Activated T-helper 2 cell treated with anti-CD3 and anti-CD28 coated beads, Interferon-gamma antibody, Interleukin-2, Interleukin-4, amounts not matched to agents 10 μg/mL and 5 μg/mL and 100 μg/mL, durations not matched to agents 14 hours and 24 hours and 36 hours (primary cell): ENCODE measurements at regions not wholly inside any gene's neighbourhood (a gene's known extent, or its start where the extent isn't known, plus 50 kb on each side); places are given as distances from the start of the nearest gene placed in this dataset.

Experiments
- DNase-seq: peaks from one replicate; pipeline ENCODE4 v3.0.0; 2021; ENCODE audit warnings: low spot score
- H3K27ac Mint-ChIP-seq: one replicate; pipeline ENCODE4 v1.8.0; 2021; ENCODE audit warnings: mixed read lengths
- H3K27me3 Mint-ChIP-seq: one replicate; pipeline ENCODE4 v1.8.0; 2021; ENCODE audit warnings: low read depth, mixed read lengths
- H3K36me3 Mint-ChIP-seq: one replicate; pipeline ENCODE4 v1.8.0; 2021; ENCODE audit warnings: low read depth, mixed read lengths
- H3K4me1 Mint-ChIP-seq: one replicate; pipeline ENCODE4 v1.8.0; 2021; ENCODE audit warnings: low read depth, mixed read lengths
- H3K4me3 Mint-ChIP-seq: one replicate; pipeline ENCODE4 v1.8.0; 2021; ENCODE audit warnings: low read depth, mild to moderate bottlenecking, moderate library complexity, mixed read lengths
- H3K9me3 Mint-ChIP-seq: one replicate; pipeline ENCODE4 v1.8.0; 2021; ENCODE audit warnings: mixed read lengths
- intact Hi-C: fragments of 100-400 bp; cut with micrococcal nuclease; formaldehyde crosslinking; loops from one replicate; pipeline ENCODE4 v1.15.1; 2023

- H3K4me3 Mint-ChIP-seq = no peak overlapping the region
These were observed 75.0 kb downstream of the PTPDC1 start for GRCh38 chr9:94159069-94159939.

DNA sequence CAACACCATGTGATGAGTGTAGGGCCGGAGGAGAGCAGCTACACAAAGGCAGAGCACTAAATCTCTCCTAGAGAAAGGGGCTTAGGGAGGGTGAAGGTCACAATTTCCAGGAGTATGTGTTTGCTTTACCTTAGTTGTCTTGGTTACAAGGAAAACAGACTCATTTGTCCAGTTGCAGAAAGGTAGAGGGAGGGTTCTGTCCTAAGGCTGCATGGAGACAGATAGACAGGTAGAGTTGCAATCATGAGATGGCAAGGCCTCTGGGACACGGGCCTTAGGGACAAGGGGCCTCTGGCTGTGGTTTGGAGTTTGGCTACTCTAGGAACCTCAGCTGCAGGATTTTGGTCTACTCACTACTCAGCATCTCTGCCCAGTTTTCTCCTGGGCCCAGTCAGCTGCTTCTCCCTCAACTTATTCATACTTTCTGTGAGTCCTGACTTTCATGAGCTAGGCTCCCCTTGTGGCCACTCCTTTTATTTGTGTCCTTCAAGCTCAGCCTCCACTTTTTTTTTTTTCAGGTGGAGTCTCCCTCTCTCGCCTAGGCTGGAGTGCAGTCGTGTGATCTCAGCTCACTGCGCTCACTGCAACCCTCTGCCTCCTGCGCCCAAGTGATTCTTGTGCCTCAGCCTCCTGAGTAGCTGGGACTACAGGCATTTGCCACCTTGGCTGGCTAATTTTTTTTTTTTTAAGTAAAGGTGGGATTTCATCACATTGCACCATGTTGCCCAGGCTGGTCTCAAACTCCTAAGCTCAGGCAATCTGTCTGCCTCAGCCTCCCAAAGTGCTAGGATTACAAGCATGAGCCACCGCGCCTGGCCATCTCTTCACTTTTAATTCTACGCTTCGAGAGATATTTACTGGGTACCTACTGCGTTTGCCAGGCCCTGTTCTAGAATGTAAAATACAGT is 76.6 kb downstream of the PTPDC1 start:
- H3K4me3 Mint-ChIP-seq = no peak overlapping the region

More at GRCh38 chr9:94159069-94159939, 75.0 kb downstream of the PTPDC1 start:
- peaks cover 3% of the 10 kb centered on the region for H3K4me1 Mint-ChIP-seq
- intact Hi-C loops = no loop called here
- no peak for DNase-seq
- no peaks in the 10 kb centered on the region for H3K36me3 Mint-ChIP-seq
- H3K9me3 Mint-ChIP-seq = peaks cover 5% of the 10 kb centered on the region
- H3K27me3 Mint-ChIP-seq = peaks cover 2% of the 10 kb centered on the region
- H3K27ac Mint-ChIP-seq = no peak overlapping the region

DNA sequence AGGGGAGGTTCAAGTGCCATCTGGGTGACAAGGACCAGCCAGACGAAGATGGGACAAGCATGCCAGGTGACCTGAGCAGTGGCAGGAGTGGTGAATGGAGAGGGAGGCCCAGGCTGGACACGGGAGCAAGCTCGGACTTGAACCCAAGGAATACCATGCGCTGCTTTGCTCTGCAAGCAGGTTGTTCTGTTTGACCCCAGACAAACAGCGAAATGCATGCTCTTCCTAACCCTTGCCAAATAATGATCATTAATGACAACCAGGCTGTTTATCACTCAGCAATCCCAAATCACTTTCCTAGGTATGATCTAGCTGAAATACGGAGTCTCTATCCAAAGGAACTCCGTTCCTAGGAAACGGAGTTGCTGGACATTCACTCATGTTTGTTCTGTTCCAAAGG is 77.4 kb downstream of the PTPDC1 start:
- Mint-ChIP-seq H3K27me3 (no peaks in the 10 kb centered on the region), H3K36me3 (no peaks in the 10 kb centered on the region), H3K9me3 (no peaks in the 10 kb centered on the region), H3K4me1 (peaks cover 15% of the 10 kb centered on the region), H3K4me3 (no peak overlapping the region), H3K27ac (no peak overlapping the region)
- intact Hi-C loops = loop anchor here (10.0 kb wide), 3 partner anchors 587 to 1397 kb away; partner anchors contain the start of genes BICD2 and PHF2
- no peak for DNase-seq

More for the DNA sequence above, 76.6 kb downstream of the PTPDC1 start:
- no peak overlapping the region for H3K27ac Mint-ChIP-seq
- intact Hi-C loops = loop anchor here (10.0 kb wide), 3 partner anchors 586 to 1396 kb away; partner anchors contain the start of genes BICD2 and PHF2
- no peaks in the 10 kb centered on the region for H3K36me3 Mint-ChIP-seq
- DNase-seq = no peak
- H3K4me1 Mint-ChIP-seq = peaks cover 15% of the 10 kb centered on the region
- no peaks in the 10 kb centered on the region for H3K9me3 Mint-ChIP-seq
- no peaks in the 10 kb centered on the region for H3K27me3 Mint-ChIP-seq

DNA sequence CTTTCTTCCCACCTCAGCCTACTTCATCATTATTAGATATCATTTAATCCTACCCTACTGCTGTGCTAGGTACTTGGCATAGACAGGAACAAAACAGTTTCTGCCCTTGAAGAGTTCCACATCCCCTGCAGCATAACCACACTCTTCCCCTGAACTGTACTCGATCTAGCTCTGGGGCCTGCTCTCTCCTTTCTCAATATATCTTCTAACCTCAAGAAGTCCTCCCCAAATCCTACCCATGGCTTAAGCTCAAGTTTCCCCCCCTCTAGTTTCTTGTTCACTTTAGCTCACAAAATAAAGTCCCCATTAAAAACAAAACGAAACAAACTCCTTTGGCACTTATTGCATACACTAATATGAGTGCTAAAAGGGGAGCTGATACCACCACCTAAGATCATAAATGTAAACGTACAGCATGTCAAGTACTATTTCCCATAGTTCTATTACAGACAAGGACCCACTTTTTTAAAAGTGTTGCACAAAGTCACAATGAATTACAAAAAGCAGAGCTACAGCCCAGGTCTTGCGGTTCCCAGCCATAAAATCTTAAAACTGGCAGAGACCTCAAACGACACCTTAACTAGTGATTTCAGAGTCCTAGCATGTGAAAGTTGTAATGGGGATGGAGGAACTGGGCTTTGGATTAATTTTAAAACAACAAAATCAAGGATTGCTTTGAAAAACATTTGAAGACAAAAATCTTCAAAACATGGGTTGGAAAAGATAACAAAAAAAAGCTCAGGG is 80.7 kb downstream of the PTPDC1 start:
- Mint-ChIP-seq H3K4me1 (peaks cover 38% of the 10 kb centered on the region), H3K27me3 (no peaks in the 10 kb centered on the region), H3K4me3 (peak overlapping the region; percentile 80), H3K36me3 (peaks cover 25% of the 10 kb centered on the region), H3K9me3 (no peaks in the 10 kb centered on the region), H3K27ac (peak overlapping the region; percentile 31)
- no peak for DNase-seq
- intact Hi-C loops = loop anchor here (5.0 to 10.0 kb wide), 4 partner anchors 590 to 1400 kb away; partner anchors contain the start of genes BICD2, FAM120A, FAM120AOS and PHF2

DNA sequence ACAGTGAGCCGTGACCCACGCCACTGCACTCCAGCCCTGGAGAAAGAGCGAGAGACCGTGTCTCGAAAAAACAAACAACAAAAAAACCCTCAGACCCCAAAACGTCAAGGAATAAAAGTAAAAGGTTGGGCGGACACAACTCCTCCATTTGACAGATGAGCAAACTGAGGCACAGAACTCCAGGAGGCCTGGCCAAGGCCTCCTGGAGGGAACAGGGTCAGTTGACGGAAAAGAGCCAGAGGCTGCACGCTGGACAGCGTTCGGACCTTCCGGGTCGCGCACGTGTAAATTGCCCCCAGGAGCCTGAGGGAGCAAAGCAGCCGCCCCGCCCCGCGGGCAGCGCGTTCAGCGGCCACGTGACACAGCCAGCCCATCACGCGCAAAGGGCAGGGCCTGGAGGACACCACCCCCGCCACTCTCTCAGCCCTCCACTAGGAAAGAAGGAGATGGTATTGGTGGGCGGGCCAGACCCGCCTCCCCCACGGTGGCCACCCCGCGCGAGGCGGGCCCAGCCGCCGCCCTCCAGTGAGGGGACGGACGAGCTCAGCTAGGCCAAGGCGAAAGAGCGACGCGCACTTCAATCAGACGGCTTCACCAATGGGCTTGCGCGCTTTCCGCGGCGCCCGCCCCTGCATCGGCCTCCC is 81.5 kb downstream of the PTPDC1 start:
- intact Hi-C loops = loop anchor here (1.0 to 10.0 kb wide), 7 partner anchors 94 to 1401 kb away; partner anchors contain the start of genes AOPEP, BICD2, FAM120A and FAM120AOS
- peak; percentile 98 for DNase-seq
- Mint-ChIP-seq H3K36me3 (peaks cover 29% of the 10 kb centered on the region), H3K27ac (peak overlapping the region; percentile 31), H3K4me1 (peaks cover 43% of the 10 kb centered on the region), H3K4me3 (peak overlapping the region; percentile 80), H3K27me3 (no peaks in the 10 kb centered on the region), H3K9me3 (no peaks in the 10 kb centered on the region)

DNA sequence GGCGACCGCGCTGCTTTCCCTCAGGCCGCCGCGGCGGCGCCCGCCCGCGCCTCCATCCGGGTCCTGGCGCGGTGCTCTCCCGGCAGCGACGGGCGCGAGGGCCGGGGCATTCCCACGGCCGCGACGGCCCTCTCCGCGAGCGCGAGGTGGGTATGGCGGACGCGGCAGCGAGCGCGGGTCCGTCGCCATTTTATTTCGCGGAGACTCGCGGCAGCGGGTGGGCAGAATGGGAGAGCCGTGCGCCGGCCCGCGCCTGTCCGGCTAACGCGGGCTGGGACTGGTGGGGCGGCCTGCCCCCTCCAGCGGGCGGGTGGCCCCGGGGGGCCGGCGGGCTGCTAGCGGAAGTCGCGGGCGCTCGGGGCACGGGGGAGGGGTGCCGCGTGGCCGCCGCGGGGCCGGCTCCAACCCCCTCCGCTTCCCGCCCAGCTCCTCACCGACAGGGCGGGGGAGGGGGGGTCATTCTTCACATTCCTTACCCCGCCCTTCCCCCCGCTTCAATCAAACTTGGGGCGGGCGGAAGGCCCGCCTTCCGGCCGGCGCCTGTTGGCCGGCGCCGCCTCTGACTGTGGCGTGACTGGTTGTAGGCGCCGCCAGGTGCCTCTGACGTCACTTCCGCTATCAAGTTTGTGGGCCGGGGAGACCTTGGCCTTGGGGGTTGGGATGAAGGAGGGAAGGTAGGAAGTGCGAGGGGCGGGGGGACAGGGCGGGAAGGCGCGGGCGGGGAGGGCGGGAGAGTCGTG is 82.1 kb downstream of the PTPDC1 start:
- Mint-ChIP-seq H3K9me3 (no peaks in the 10 kb centered on the region), H3K4me1 (peaks cover 44% of the 10 kb centered on the region), H3K27ac (peak overlapping the region; percentile 84), H3K27me3 (no peaks in the 10 kb centered on the region), H3K36me3 (peaks cover 29% of the 10 kb centered on the region), H3K4me3 (peak overlapping the region; percentile 88)
- DNase-seq = peak; percentile 91
- intact Hi-C loops = loop anchor here (1.0 to 10.0 kb wide), 7 partner anchors 93 to 1402 kb away; partner anchors contain the start of genes AOPEP, BICD2, FAM120A and FAM120AOS

GRCh38 chr9:94166976-94167346 is 82.7 kb downstream of the PTPDC1 start:
- intact Hi-C loops = loop anchor here (1.0 to 10.0 kb wide), 7 partner anchors 92 to 1402 kb away; partner anchors contain the start of genes AOPEP, BICD2, FAM120A and FAM120AOS
- no peak for DNase-seq
- H3K36me3 Mint-ChIP-seq = peaks cover 29% of the 10 kb centered on the region
- H3K4me3 Mint-ChIP-seq = peak overlapping the region; percentile 88
- H3K9me3 Mint-ChIP-seq = no peaks in the 10 kb centered on the region
- peaks cover 44% of the 10 kb centered on the region for H3K4me1 Mint-ChIP-seq
- H3K27me3 Mint-ChIP-seq = no peaks in the 10 kb centered on the region
- peak overlapping the region; percentile 84 for H3K27ac Mint-ChIP-seq

GRCh38 chr9:94167376-94167890 is 83.2 kb downstream of the PTPDC1 start:
- no peak for DNase-seq
- peaks cover 30% of the 10 kb centered on the region for H3K36me3 Mint-ChIP-seq
- H3K27me3 Mint-ChIP-seq = no peaks in the 10 kb centered on the region
- peak overlapping the region; percentile 88 for H3K4me3 Mint-ChIP-seq
- intact Hi-C loops = loop anchor here (2.0 to 10.0 kb wide), 5 partner anchors 559 to 1403 kb away; partner anchors contain the start of genes AOPEP, BICD2, FAM120A and FAM120AOS
- H3K9me3 Mint-ChIP-seq = no peaks in the 10 kb centered on the region
- peaks cover 45% of the 10 kb centered on the region for H3K4me1 Mint-ChIP-seq
- H3K27ac Mint-ChIP-seq = peak overlapping the region; percentile 84

DNA sequence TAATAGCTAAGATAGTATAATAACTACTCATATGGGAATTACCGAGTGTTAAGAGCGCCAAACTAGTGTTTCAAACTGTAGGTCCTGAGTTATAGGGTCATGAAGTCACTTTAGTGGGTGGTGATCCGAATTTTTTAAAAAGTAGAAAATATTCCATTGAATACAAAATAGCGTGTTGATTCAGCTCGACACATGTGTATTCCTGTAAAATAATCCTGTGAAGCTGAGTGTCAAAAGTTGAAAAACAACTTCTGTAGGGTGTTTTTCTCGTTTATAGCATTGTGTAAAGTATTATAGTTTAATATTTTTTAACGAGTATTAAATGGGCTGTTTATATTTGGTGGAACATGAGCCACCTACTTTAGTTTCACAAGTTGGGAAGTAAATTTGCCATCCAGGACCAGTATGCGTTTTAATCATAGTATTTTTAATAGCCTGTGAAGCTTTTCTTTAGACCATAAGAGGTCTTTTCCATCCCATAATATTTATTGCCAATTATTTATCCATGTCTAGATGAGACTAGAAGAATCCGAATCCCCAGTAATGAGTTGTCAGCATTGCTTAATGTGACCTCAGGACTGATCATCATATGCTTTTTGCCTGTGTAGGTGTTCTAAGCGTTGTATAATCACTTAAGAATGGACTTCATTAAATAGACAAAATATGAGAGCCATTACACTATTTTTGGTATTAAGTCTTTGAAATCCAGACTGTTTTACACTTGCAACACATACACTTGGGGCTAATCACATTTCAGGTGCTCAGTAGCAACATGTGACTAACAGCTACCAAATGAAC is 84.1 kb downstream of the PTPDC1 start:
- intact Hi-C loops = loop anchor here (5.0 to 10.0 kb wide), 4 partner anchors 594 to 1404 kb away; partner anchors contain the start of genes BICD2, FAM120A, FAM120AOS and PHF2
- Mint-ChIP-seq H3K27ac (no peak overlapping the region), H3K27me3 (no peaks in the 10 kb centered on the region), H3K4me1 (peaks cover 52% of the 10 kb centered on the region), H3K4me3 (peak overlapping the region; percentile 88), H3K36me3 (peaks cover 38% of the 10 kb centered on the region), H3K9me3 (no peaks in the 10 kb centered on the region)
- no peak for DNase-seq

GRCh38 chr9:94169968-94170367 is 85.7 kb downstream of the PTPDC1 start:
- Mint-ChIP-seq H3K4me3 (peak overlapping the region; percentile 41), H3K4me1 (peaks cover 57% of the 10 kb centered on the region), H3K27me3 (no peaks in the 10 kb centered on the region), H3K36me3 (peaks cover 51% of the 10 kb centered on the region), H3K27ac (no peak overlapping the region), H3K9me3 (no peaks in the 10 kb centered on the region)
- intact Hi-C loops = loop anchor here (5.0 to 10.0 kb wide), 4 partner anchors 595 to 1405 kb away; partner anchors contain the start of genes BICD2, FAM120A, FAM120AOS and PHF2
- no peak for DNase-seq
